NT2/D1 (cell line): ENCODE measurements at regions not wholly inside any gene's neighbourhood (a gene's known extent, or its start where the extent isn't known, plus 50 kb on each side); places are given as distances from the start of the nearest gene placed in this dataset.

ENCODE experiments used
- SUZ12 ChIP-seq: IDR thresholded peaks from 2 replicates; pipeline ENCODE4 v1.6.1; 2011; ENCODE audit not compliant: insufficient read length, insufficient read depth; ENCODE audit errors: extremely low read depth
- YY1 ChIP-seq: IDR thresholded peaks from 2 replicates; pipeline ENCODE4 v1.6.1; 2011; ENCODE audit not compliant: insufficient read length, insufficient read depth
- ZNF274 ChIP-seq: IDR thresholded peaks from 2 replicates; pipeline ENCODE4 v1.6.1; 2011; ENCODE audit warnings: mild to moderate bottlenecking, low read depth, low read length

DNA sequence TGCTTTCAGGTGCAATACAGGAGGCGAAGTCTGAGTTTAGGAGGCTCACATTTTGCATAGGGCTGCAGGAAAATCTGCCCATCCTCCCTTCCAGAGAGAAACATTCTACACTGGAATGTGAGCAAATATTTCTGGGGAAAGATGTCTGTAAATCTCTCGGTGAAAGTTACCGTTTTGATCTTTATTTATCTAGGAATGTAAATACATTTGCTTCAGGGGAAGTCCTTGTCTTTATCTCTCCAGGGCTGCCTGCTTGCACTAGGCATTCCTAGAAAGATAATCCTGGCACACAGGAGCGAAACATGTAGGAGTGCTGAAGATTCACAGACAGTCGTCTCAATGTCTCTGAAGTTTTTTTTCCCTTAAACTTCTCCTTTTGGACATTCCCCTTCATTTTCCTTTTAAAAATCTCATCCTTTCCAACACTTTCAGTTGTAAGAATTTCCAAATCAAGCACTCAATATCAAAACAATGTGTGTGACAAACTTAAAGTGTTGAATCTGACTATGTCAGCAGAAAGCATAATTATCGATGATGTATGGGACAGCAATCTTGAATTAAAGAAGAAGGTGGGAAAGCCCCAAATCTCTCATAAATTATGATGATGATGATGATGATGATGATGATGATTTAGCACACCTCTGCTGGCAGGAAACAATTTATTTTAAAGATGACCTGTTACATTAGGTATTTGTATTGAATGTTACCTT is 113.4 kb upstream of the RESF1 start:
- TF ChIP-seq SUZ12: no peak
- no peak for TF ChIP-seq ZNF274
- no peak for TF ChIP-seq YY1
